D341Med (cell line): ENCODE measurements at regions not wholly inside any gene's neighbourhood (a gene's known extent, or its start where the extent isn't known, plus 50 kb on each side); places are given as distances from the start of the nearest gene placed in this dataset.

ENCODE experiments used
- DNase-seq: peaks from one replicate; pipeline ENCODE4 v3.0.0; 2012; ENCODE audit warnings: low spot score

- DNase-seq = no peak
These were observed 168.5 kb upstream of the VLDLR start for GRCh38 chr9:2453106-2453505.

GRCh38 chr9:2453701-2454100 lies 167.9 kb upstream of the VLDLR start:
- no peak for DNase-seq

- no peak for DNase-seq
These were observed 161.8 kb upstream of the VLDLR start for GRCh38 chr9:2459756-2460155.

- peak; percentile 21 for DNase-seq
These were observed 159.7 kb upstream of the VLDLR start for GRCh38 chr9:2461892-2462291.

- no peak for DNase-seq
These were observed 157.0 kb upstream of the VLDLR start for GRCh38 chr9:2464624-2465023.

GRCh38 chr9:2465516-2465915 lies 156.1 kb upstream of the VLDLR start:
- DNase-seq = no peak

GRCh38 chr9:2465921-2466460 lies 155.6 kb upstream of the VLDLR start:
- no peak for DNase-seq

- no peak for DNase-seq
These were observed 154.9 kb upstream of the VLDLR start for GRCh38 chr9:2466703-2467102.

GRCh38 chr9:2469681-2470221 lies 151.8 kb upstream of the VLDLR start:
- peak; percentile 65 for DNase-seq

GRCh38 chr9:2473681-2474080 lies 147.9 kb upstream of the VLDLR start:
- no peak for DNase-seq

- DNase-seq = no peak
These were observed 143.8 kb upstream of the VLDLR start for GRCh38 chr9:2477755-2478154.

GRCh38 chr9:2478421-2478820 lies 143.2 kb upstream of the VLDLR start:
- no peak for DNase-seq

GRCh38 chr9:2479056-2479565 lies 142.5 kb upstream of the VLDLR start:
- DNase-seq = no peak

- no peak for DNase-seq
These were observed 141.2 kb upstream of the VLDLR start for GRCh38 chr9:2480255-2480837.

- no peak for DNase-seq
These were observed 140.4 kb upstream of the VLDLR start for GRCh38 chr9:2481216-2481615.

GRCh38 chr9:2486988-2487387 lies 134.6 kb upstream of the VLDLR start:
- no peak for DNase-seq

GRCh38 chr9:2489838-2490314 lies 131.7 kb upstream of the VLDLR start:
- no peak for DNase-seq

GRCh38 chr9:2492161-2492560 lies 129.4 kb upstream of the VLDLR start:
- DNase-seq = no peak

GRCh38 chr9:2493109-2493508 lies 128.5 kb upstream of the VLDLR start:
- DNase-seq = no peak

- DNase-seq = no peak
These were observed 128.1 kb upstream of the VLDLR start for GRCh38 chr9:2493529-2493928.

GRCh38 chr9:2494562-2494961 lies 127.0 kb upstream of the VLDLR start:
- DNase-seq = no peak

- DNase-seq = no peak
These were observed 126.2 kb upstream of the VLDLR start for GRCh38 chr9:2495221-2496005.

- DNase-seq = no peak
These were observed 125.4 kb upstream of the VLDLR start for GRCh38 chr9:2496169-2496568.
